Brain microvascular endothelial cell (primary cell): ENCODE measurements at regions not wholly inside any gene's neighbourhood (a gene's known extent, or its start where the extent isn't known, plus 50 kb on each side); places are given as distances from the start of the nearest gene placed in this dataset.
"Not testable (repeated sequence)": the region's sequence is repeated elsewhere in the genome, so short reads cannot be mapped to it uniquely, and the experiment has no call there.

Experiments
- DNase-seq: peaks from one replicate; pipeline ENCODE4 v3.0.0-alpha.2; 2020
- H3K27ac ChIP-seq: fragments of 250-450 bp; sonication (Bioruptor Pico); 2 replicates; pipeline ENCODE4 v1.5.1; 2020; ENCODE audit warnings: mild to moderate bottlenecking, moderate library complexity
- H3K27me3 ChIP-seq: fragments of 250-450 bp; sonication (Bioruptor Pico); replicated peaks from 2 replicates; pipeline ENCODE4 v1.5.1; 2020; ENCODE audit warnings: mild to moderate bottlenecking
- H3K36me3 ChIP-seq: fragments of 250-450 bp; sonication (Bioruptor Pico); replicated peaks from 2 replicates; pipeline ENCODE4 v1.5.1; 2020; ENCODE audit warnings: mild to moderate bottlenecking
- H3K4me3 ChIP-seq: 2 replicates; pipeline ENCODE4 v1.5.1; 2011; ENCODE audit warnings: low read depth, mild to moderate bottlenecking, control low read depth, low read length, moderate library complexity
- CTCF ChIP-seq: IDR thresholded peaks from 2 replicates; pipeline ENCODE4 v1.5.1; 2011; ENCODE audit warnings: low read depth, mild to moderate bottlenecking, moderate library complexity, low read length, control low read depth, inconsistent platforms; ENCODE audit errors: missing control alignments
- in situ Hi-C: cut with HindIII; loops from 2 replicates; pipeline ENCODE4 v1.10.0; 2017; ENCODE audit warnings: low sequenced_read_pairs, low pct_ligation_motif_present

- Histone ChIP-seq H3K27me3 (no peaks in the 10 kb centered on the region), H3K4me3 (no peak overlapping the region), H3K27ac (no peak overlapping the region), H3K36me3 (no peaks in the 10 kb centered on the region)
- in situ Hi-C loops, result no loop called here
- no peak for DNase-seq
- no peak for TF ChIP-seq CTCF
Observed at GRCh38 chrX:13483773-13484172, 85.6 kb upstream of the EGFL6 start.

GRCh38 chrX:13482746-13483541 lies 86.5 kb upstream of the EGFL6 start:
- DNase-seq, result no peak
- in situ Hi-C loops, result no loop called here
- H3K4me3 ChIP-seq, result no peak overlapping the region
- no peaks in the 10 kb centered on the region for H3K27me3 ChIP-seq
- TF ChIP-seq CTCF, result no peak
- no peaks in the 10 kb centered on the region for H3K36me3 ChIP-seq
- H3K27ac ChIP-seq, result no peak overlapping the region

GRCh38 chrX:13480780-13481179 lies 88.6 kb upstream of the EGFL6 start:
- H3K27me3 ChIP-seq, H3K4me3 ChIP-seq, DNase-seq, in situ Hi-C loops, H3K36me3 ChIP-seq, H3K27ac ChIP-seq: not testable (repeated sequence)

- no peaks in the 10 kb centered on the region for H3K27me3 ChIP-seq
- H3K36me3 ChIP-seq, result no peaks in the 10 kb centered on the region
- H3K4me3 ChIP-seq, result no peak overlapping the region
- H3K27ac ChIP-seq, result no peak overlapping the region
- no peak for TF ChIP-seq CTCF
- in situ Hi-C loops, result no loop called here
- DNase-seq, result no peak
Observed at GRCh38 chrX:13479452-13479813, 90.0 kb upstream of the EGFL6 start.

GRCh38 chrX:13478740-13479451 lies 90.5 kb upstream of the EGFL6 start:
- Histone ChIP-seq H3K4me3 (no peak overlapping the region), H3K27ac (no peak overlapping the region), H3K36me3 (no peaks in the 10 kb centered on the region), H3K27me3 (no peaks in the 10 kb centered on the region)
- TF ChIP-seq CTCF, result no peak
- no peak for DNase-seq
- in situ Hi-C loops, result no loop called here

GRCh38 chrX:13476384-13476783 lies 93.0 kb upstream of the EGFL6 start:
- H3K36me3 ChIP-seq, result no peaks in the 10 kb centered on the region
- in situ Hi-C loops, result no loop called here
- no peak for TF ChIP-seq CTCF
- no peak for DNase-seq
- no peak overlapping the region for H3K27ac ChIP-seq
- H3K27me3 ChIP-seq, result no peaks in the 10 kb centered on the region
- H3K4me3 ChIP-seq, result no peak overlapping the region
